GM13977 (cell line): ENCODE measurements at regions not wholly inside any gene's neighbourhood (a gene's known extent, or its start where the extent isn't known, plus 50 kb on each side); places are given as distances from the start of the nearest gene placed in this dataset.

Experiments
- DNase-seq: peaks from one replicate; pipeline ENCODE4 v3.0.0; 2012; ENCODE audit warnings: low spot score
- in situ Hi-C: fragments of 300-500 bp; cut with MboI; formaldehyde crosslinking; loops from one replicate; pipeline ENCODE4 v1.12.0; 2022; ENCODE audit warnings: low sequenced_read_pairs, low pct_unique_long_range_greater_than_20kb, mixed read lengths, inconsistent platforms; ENCODE audit not compliant: unreplicated experiment
- TF ChIP-seq, protein P1 (sequence below): IDR thresholded peaks from 2 replicates; pipeline ENCODE4 v1.5.1; 2012; ENCODE audit warnings: mild to moderate bottlenecking, control low read depth; ENCODE audit not compliant: insufficient read depth; ENCODE audit errors: extremely low read depth, missing control alignments

DNA sequence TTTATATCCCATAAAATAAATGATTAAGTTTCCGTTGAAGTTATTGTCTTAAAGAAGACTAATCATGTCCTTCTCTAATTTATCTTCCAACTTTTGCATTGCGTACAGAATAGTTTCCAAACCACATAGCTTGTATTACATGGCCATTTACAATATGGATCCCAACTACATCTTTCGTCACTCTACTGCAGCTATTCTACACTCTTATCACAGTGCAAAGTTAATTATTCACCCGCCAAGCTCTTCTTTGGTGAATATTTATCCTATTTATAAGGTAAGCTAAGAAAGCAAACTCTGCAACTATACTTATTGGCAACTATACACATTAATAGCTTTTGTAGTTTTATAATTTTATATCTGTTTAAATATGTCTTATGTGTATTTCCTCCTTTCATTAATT is 75.9 kb upstream of the ADAMTS19 start:
- TF ChIP-seq, protein P1, sequence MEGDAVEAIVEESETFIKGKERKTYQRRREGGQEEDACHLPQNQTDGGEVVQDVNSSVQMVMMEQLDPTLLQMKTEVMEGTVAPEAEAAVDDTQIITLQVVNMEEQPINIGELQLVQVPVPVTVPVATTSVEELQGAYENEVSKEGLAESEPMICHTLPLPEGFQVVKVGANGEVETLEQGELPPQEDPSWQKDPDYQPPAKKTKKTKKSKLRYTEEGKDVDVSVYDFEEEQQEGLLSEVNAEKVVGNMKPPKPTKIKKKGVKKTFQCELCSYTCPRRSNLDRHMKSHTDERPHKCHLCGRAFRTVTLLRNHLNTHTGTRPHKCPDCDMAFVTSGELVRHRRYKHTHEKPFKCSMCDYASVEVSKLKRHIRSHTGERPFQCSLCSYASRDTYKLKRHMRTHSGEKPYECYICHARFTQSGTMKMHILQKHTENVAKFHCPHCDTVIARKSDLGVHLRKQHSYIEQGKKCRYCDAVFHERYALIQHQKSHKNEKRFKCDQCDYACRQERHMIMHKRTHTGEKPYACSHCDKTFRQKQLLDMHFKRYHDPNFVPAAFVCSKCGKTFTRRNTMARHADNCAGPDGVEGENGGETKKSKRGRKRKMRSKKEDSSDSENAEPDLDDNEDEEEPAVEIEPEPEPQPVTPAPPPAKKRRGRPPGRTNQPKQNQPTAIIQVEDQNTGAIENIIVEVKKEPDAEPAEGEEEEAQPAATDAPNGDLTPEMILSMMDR = no peak
- in situ Hi-C loops = no loop called here

DNA sequence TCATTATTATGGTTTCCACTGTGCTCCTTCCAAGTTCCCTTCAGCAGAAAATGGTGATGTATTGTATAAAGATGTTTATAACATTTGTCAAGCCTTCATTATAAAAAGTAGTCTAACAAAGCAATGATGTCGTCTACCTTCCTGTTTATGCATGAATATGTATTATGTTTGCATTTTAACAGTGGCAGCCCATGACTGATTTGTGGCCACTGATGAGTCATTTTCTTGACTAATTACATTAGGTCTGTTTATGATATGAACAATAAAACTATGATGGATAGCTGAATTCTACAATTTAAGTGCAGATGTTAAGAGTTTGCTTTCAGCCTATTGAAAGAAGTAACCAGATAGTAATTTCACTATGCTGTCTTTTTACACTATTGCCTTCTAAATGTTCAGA is 75.4 kb upstream of the ADAMTS19 start:
- DNase-seq = no peak
- in situ Hi-C loops = no loop called here
- TF ChIP-seq, protein P1 = no peak

More for the DNA sequence above, 75.9 kb upstream of the ADAMTS19 start:
- DNase-seq = no peak

DNA sequence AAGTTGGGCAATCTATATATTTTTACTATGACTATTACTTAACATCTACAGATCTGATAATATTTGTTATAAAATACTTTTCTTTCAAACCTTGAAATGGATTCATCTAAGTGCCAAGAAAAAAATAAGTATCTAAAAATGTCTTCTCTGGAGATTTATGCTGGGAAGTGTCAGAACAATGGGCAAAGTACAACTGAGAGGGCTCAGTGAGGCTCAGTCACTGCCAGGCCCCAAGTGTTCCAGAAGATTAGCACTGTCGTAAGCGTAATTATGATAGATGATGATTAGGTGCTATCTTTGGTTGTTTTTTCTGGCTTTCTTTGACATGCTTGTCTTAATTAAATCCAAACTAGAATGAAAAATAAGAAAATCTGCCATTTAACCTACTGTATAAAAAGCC is 72.2 kb upstream of the ADAMTS19 start:
- no peak for DNase-seq
- TF ChIP-seq, protein P1 = no peak
- in situ Hi-C loops = no loop called here

DNA sequence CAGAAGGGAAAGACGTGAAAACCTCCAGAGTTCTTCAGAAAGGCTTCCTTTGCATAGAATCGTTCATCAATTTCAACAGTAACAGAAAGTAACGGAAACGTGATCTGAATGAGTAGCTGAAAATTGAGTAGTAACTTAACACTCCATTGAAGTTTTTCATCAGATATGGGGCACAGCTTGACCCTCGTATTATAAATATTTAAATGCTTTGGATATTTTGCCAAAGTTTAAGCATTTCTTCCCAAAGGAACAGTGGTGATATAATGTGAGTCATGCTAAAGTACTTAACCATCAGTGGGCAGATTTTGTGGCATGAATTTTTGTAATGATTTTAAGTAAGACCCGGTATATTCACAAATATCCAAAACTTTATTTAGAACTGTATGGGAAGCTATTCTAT is 67.4 kb upstream of the ADAMTS19 start:
- in situ Hi-C loops = no loop called here
- TF ChIP-seq, protein P1 = no peak
- no peak for DNase-seq

DNA sequence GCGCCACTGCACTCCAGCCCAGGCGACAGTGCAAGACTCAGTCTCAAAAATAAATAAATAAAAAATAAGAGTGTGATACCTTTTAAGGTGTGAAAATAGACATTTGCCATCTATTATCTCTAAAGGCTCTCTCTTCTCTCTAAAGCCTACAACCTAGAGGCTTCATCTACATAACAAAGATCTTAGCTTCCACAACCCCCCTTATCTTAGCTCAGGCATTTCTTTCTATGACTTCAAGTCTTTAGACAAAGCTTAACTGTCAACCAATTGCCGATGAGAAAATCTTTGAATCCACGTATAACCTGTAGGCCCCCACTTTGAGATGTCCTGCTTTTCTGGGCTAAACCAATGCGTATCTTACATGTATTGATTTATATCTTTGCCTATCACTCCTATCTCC is 64.9 kb upstream of the ADAMTS19 start:
- in situ Hi-C loops = no loop called here
- TF ChIP-seq, protein P1 = no peak
- DNase-seq = no peak

DNA sequence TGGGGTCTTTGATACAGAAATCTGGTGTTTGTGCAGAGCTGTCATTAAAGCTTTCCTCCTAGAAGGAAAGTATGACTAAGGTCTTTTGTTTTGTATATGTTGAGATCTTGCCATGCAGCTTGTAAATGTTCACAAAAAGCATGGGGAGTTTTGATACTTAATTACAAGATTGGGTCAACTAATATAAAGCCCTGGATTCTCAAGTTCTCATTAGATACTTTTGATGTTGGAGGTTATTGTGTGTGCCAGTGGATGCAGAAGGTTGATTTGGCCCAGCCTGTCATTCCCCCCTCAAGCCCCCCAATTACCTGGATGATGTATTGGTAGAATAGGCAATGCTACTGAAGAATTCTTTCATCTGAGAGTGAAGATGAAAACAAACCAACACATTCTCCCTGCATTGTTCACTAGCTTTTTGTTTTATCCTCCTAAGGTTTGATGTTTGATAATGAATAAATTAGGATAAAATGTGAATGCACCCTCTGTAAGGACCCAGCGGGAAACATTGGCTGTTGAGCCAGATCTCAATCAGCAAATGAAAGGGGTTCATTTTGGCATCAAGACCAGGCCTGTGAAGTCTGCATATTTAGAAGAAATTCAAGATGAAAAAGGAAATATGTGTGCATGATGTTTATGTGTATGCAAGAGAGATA is 61.9 kb upstream of the ADAMTS19 start:
- DNase-seq = no peak
- TF ChIP-seq, protein P1 = no peak

More for the DNA sequence above, 61.9 kb upstream of the ADAMTS19 start:
- in situ Hi-C loops = no loop called here
